HG03571 (cell line): ENCODE measurements at regions not wholly inside any gene's neighbourhood (a gene's known extent, or its start where the extent isn't known, plus 50 kb on each side); places are given as distances from the start of the nearest gene placed in this dataset.
"Not testable (repeated sequence)": the region's sequence is repeated elsewhere in the genome, so short reads cannot be mapped to it uniquely, and the experiment has no call there.

Experiments used
- ATAC-seq: cut with Tn5 transposase; IDR thresholded peaks from one replicate; pipeline ENCODE4 v1.9.1; 2021; ENCODE audit not compliant: unreplicated experiment

GRCh38 chr21:38916214-38916964 lies 110.7 kb downstream of the ETS2 start:
- ATAC-seq = no peak

GRCh38 chr21:38915546-38915945 lies 109.8 kb downstream of the ETS2 start:
- no peak for ATAC-seq

GRCh38 chr21:38914528-38915293 lies 109.0 kb downstream of the ETS2 start:
- no peak for ATAC-seq

- ATAC-seq = no peak
Measured at GRCh38 chr21:38913893-38914527, 108.3 kb downstream of the ETS2 start.

GRCh38 chr21:38913120-38913892 lies 107.6 kb downstream of the ETS2 start:
- no peak for ATAC-seq

- ATAC-seq = no peak
Measured at GRCh38 chr21:38912789-38913119, 107.0 kb downstream of the ETS2 start.

GRCh38 chr21:38912102-38912629 lies 106.4 kb downstream of the ETS2 start:
- no peak for ATAC-seq

- no peak for ATAC-seq
Measured at GRCh38 chr21:38911484-38912101, 105.9 kb downstream of the ETS2 start.

GRCh38 chr21:38910390-38911067 lies 104.8 kb downstream of the ETS2 start:
- ATAC-seq = no peak

GRCh38 chr21:38909929-38910328 lies 104.2 kb downstream of the ETS2 start:
- ATAC-seq = no peak

- ATAC-seq = no peak
Measured at GRCh38 chr21:38909109-38909508, 103.4 kb downstream of the ETS2 start.

- ATAC-seq = no peak
Measured at GRCh38 chr21:38908537-38908936, 102.8 kb downstream of the ETS2 start.

- ATAC-seq = no peak
Measured at GRCh38 chr21:38905752-38906151, 100.0 kb downstream of the ETS2 start.

GRCh38 chr21:38905328-38905727 lies 99.6 kb downstream of the ETS2 start:
- ATAC-seq = no peak

GRCh38 chr21:38903690-38904139 lies 98.0 kb downstream of the ETS2 start:
- ATAC-seq = no peak

- no peak for ATAC-seq
Measured at GRCh38 chr21:38902608-38903445, 97.1 kb downstream of the ETS2 start.

GRCh38 chr21:38900499-38900898 lies 94.8 kb downstream of the ETS2 start:
- ATAC-seq = no peak

GRCh38 chr21:38899985-38900384 lies 94.3 kb downstream of the ETS2 start:
- not testable (repeated sequence) for ATAC-seq
